GM23338 (cell line): ENCODE measurements at regions not wholly inside any gene's neighbourhood (a gene's known extent, or its start where the extent isn't known, plus 50 kb on each side); places are given as distances from the start of the nearest gene placed in this dataset.
A peak's percentile ranks its signal among the peaks of the same experiment; 100 is the strongest.

ENCODE experiments used
- ATAC-seq: fragments of 200-7000 bp; cut with Tn5 transposase; 3 replicates; pipeline ENCODE4 v1.9.1; 2020
- DNase-seq: peaks from one replicate; pipeline ENCODE4 v3.0.0-alpha.2; 2015; ENCODE audit warnings: low spot score
- H2AFZ ChIP-seq: fragments of 200-600 bp; sonication (generic); 2 replicates; pipeline ENCODE4 v1.8.0; 2016; ENCODE audit warnings: antibody characterized with exemption, mild to moderate bottlenecking, moderate library complexity
- H3F3A ChIP-seq: fragments of 200-600 bp; sonication (generic); replicated peaks from 2 replicates; pipeline ENCODE4 v1.8.0; 2017; ENCODE audit warnings: antibody characterized with exemption, mixed run types, low read depth
- H3K27ac ChIP-seq: fragments of 200-600 bp; sonication (generic); 2 replicates; pipeline ENCODE4 v1.6.1; 2016; ENCODE audit warnings: low read depth
- H3K27me3 ChIP-seq: fragments of 200-600 bp; sonication (generic); 2 replicates; pipeline ENCODE4 v1.8.0; 2016; ENCODE audit warnings: mild to moderate bottlenecking, mixed run types, moderate library complexity; ENCODE audit not compliant: insufficient read depth
- H3K36me3 ChIP-seq: fragments of 200-600 bp; sonication (generic); 2 replicates; pipeline ENCODE4 v1.8.0; 2016; ENCODE audit warnings: mild to moderate bottlenecking; ENCODE audit not compliant: insufficient read depth
- H3K4me1 ChIP-seq: fragments of 200-600 bp; sonication (generic); 2 replicates; pipeline ENCODE4 v1.8.0; 2016; ENCODE audit warnings: mild to moderate bottlenecking, moderate library complexity; ENCODE audit not compliant: insufficient read depth
- H3K4me2 ChIP-seq: fragments of 200-600 bp; sonication (generic); 2 replicates; pipeline ENCODE4 v1.7.1; 2017; ENCODE audit warnings: mixed run types
- H3K4me3 ChIP-seq: fragments of 200-600 bp; sonication (generic); 2 replicates; pipeline ENCODE4 v1.6.1; 2016; ENCODE audit warnings: mixed run types
- H3K79me2 ChIP-seq: fragments of 200-600 bp; sonication (generic); replicated peaks from 2 replicates; pipeline ENCODE4 v1.8.0; 2017; ENCODE audit warnings: mild to moderate bottlenecking; ENCODE audit not compliant: insufficient read depth
- H3K9me2 ChIP-seq: fragments of 200-600 bp; sonication (generic); 2 replicates; pipeline ENCODE4 v1.8.0; 2017; ENCODE audit not compliant: insufficient read depth
- H4K20me1 ChIP-seq: fragments of 200-600 bp; sonication (generic); replicated peaks from 2 replicates; pipeline ENCODE4 v1.8.0; 2017; ENCODE audit warnings: mild to moderate bottlenecking; ENCODE audit not compliant: insufficient read depth
- H3K27ac Mint-ChIP-seq: 2 replicates; pipeline ENCODE4 v1.8.0; 2020; ENCODE audit warnings: inconsistent platforms, mild to moderate bottlenecking, moderate library complexity, mixed read lengths
- H3K27me3 Mint-ChIP-seq: 3 replicates; pipeline ENCODE4 v1.8.0; 2022; ENCODE audit warnings: low read depth, mild to moderate bottlenecking, moderate library complexity, mixed read lengths, inconsistent platforms; ENCODE audit not compliant: insufficient read depth, poor library complexity
- H3K36me3 Mint-ChIP-seq: 3 replicates; pipeline ENCODE4 v1.8.0; 2021; ENCODE audit warnings: low read depth, mild to moderate bottlenecking, inconsistent platforms, moderate library complexity, mixed read lengths
- H3K4me1 Mint-ChIP-seq: 3 replicates; pipeline ENCODE4 v1.8.0; 2020; ENCODE audit warnings: mild to moderate bottlenecking, inconsistent platforms, mixed read lengths
- H3K4me3 Mint-ChIP-seq: 3 replicates; pipeline ENCODE4 v1.8.0; 2021; ENCODE audit warnings: moderate library complexity, mild to moderate bottlenecking, inconsistent platforms, mixed read lengths
- H3K9me3 Mint-ChIP-seq: 3 replicates; pipeline ENCODE4 v1.8.0; 2020; ENCODE audit warnings: moderate library complexity, mild to moderate bottlenecking, inconsistent platforms, mixed read lengths
- CREB1 ChIP-seq: fragments of 250-450 bp; sonication (Bioruptor Pico); IDR thresholded peaks from 2 replicates; pipeline ENCODE4 v1.5.0; 2020; ENCODE audit warnings: low read depth, mild to moderate bottlenecking, moderate library complexity
- EZH2 ChIP-seq: fragments of 200-600 bp; sonication (generic); IDR thresholded peaks from one replicate; pipeline ENCODE4 v1.8.0; 2017; ENCODE audit warnings: antibody characterized with exemption, mild to moderate bottlenecking, low read depth; ENCODE audit not compliant: unreplicated experiment
- EZH2phosphoT487 ChIP-seq: fragments of 200-600 bp; sonication (generic); IDR thresholded peaks from one replicate; pipeline ENCODE4 v1.8.1; 2018; ENCODE audit warnings: antibody characterized with exemption; ENCODE audit not compliant: unreplicated experiment
- NANOG ChIP-seq: IDR thresholded peaks from 2 replicates; pipeline ENCODE4 v1.6.1; 2016; ENCODE audit warnings: antibody characterized with exemption, borderline replicate concordance
- STAT1 ChIP-seq: IDR thresholded peaks from one replicate; pipeline ENCODE4 v1.6.1; 2016; ENCODE audit warnings: antibody characterized with exemption; ENCODE audit not compliant: unreplicated experiment
- ZNF114 ChIP-seq: fragments of 250-450 bp; sonication (Bioruptor Pico); IDR thresholded peaks from 2 replicates; pipeline ENCODE4 v1.5.0; 2020; ENCODE audit warnings: mild to moderate bottlenecking, moderate library complexity
- ZNF331 ChIP-seq: fragments of 250-450 bp; sonication (Bioruptor Pico); IDR thresholded peaks from 2 replicates; pipeline ENCODE4 v1.5.0; 2020; ENCODE audit warnings: low read depth, mild to moderate bottlenecking, moderate library complexity
- TF ChIP-seq, protein P1 (sequence below): IDR thresholded peaks from one replicate; pipeline ENCODE4 v1.6.1; 2018; ENCODE audit warnings: antibody characterized with exemption; ENCODE audit not compliant: unreplicated experiment
- TF ChIP-seq, protein P2 (sequence below), 2 experiments: fragments of 200-600 bp in 1 of 2; sonication (generic) in 1 of 2; conservative IDR thresholded peaks; 2 replicates each; pipeline versions ENCODE4 v1.5.1 to v1.6.1; 2016 to 2017; ENCODE audit warnings: antibody characterized with exemption in 2 of 2, low read depth in 2 of 2, mild to moderate bottlenecking in 2 of 2, moderate library complexity in 1 of 2
- TF ChIP-seq, protein P3 (sequence below): fragments of 250-450 bp; sonication (Bioruptor Pico); IDR thresholded peaks from 2 replicates; pipeline ENCODE4 v1.5.0; 2020; ENCODE audit warnings: mild to moderate bottlenecking, moderate library complexity
- TF ChIP-seq, protein P4 (sequence below): IDR thresholded peaks from 2 replicates; pipeline ENCODE4 v1.6.1; 2016; ENCODE audit warnings: antibody characterized with exemption

DNA sequence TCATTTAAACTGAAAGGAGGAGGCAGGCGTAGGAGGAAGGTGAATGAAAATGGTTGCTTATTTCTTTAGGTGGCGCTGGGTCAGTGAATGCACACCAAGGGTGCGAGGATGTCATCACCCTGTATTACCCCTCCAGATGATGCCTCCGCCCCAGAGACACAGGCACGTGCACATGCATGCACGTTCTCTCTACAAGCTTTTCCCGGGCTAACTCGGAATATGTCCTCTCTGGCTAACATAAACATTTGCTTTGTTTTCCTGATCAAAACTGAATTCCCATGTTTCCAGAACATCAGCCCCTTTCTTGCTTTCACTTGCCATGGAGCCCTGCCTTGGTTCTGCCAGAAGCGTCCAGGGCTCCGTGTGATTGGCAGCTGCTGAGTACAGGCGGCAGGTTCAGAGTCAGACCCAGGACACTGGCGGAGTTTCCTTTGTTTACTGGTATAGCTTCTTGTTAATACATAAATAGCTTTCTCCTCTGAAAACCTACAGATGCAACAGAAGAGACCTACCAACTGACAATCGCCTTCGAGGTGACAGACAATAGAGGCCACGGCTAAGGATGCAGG is 131.2 kb upstream of the RPS6KA2 start:
- H3K4me1 ChIP-seq: peaks cover 35% of the 10 kb centered on the region
- TF ChIP-seq, protein P1, sequence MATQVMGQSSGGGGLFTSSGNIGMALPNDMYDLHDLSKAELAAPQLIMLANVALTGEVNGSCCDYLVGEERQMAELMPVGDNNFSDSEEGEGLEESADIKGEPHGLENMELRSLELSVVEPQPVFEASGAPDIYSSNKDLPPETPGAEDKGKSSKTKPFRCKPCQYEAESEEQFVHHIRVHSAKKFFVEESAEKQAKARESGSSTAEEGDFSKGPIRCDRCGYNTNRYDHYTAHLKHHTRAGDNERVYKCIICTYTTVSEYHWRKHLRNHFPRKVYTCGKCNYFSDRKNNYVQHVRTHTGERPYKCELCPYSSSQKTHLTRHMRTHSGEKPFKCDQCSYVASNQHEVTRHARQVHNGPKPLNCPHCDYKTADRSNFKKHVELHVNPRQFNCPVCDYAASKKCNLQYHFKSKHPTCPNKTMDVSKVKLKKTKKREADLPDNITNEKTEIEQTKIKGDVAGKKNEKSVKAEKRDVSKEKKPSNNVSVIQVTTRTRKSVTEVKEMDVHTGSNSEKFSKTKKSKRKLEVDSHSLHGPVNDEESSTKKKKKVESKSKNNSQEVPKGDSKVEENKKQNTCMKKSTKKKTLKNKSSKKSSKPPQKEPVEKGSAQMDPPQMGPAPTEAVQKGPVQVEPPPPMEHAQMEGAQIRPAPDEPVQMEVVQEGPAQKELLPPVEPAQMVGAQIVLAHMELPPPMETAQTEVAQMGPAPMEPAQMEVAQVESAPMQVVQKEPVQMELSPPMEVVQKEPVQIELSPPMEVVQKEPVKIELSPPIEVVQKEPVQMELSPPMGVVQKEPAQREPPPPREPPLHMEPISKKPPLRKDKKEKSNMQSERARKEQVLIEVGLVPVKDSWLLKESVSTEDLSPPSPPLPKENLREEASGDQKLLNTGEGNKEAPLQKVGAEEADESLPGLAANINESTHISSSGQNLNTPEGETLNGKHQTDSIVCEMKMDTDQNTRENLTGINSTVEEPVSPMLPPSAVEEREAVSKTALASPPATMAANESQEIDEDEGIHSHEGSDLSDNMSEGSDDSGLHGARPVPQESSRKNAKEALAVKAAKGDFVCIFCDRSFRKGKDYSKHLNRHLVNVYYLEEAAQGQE: no peak
- TF ChIP-seq, protein P2, sequence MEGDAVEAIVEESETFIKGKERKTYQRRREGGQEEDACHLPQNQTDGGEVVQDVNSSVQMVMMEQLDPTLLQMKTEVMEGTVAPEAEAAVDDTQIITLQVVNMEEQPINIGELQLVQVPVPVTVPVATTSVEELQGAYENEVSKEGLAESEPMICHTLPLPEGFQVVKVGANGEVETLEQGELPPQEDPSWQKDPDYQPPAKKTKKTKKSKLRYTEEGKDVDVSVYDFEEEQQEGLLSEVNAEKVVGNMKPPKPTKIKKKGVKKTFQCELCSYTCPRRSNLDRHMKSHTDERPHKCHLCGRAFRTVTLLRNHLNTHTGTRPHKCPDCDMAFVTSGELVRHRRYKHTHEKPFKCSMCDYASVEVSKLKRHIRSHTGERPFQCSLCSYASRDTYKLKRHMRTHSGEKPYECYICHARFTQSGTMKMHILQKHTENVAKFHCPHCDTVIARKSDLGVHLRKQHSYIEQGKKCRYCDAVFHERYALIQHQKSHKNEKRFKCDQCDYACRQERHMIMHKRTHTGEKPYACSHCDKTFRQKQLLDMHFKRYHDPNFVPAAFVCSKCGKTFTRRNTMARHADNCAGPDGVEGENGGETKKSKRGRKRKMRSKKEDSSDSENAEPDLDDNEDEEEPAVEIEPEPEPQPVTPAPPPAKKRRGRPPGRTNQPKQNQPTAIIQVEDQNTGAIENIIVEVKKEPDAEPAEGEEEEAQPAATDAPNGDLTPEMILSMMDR (conservative IDR thresholded peaks at IDR 0.05; ENCODE audit: low read depth in 2 of 2): no peak
- no peak for TF ChIP-seq EZH2
- TF ChIP-seq, protein P3, sequence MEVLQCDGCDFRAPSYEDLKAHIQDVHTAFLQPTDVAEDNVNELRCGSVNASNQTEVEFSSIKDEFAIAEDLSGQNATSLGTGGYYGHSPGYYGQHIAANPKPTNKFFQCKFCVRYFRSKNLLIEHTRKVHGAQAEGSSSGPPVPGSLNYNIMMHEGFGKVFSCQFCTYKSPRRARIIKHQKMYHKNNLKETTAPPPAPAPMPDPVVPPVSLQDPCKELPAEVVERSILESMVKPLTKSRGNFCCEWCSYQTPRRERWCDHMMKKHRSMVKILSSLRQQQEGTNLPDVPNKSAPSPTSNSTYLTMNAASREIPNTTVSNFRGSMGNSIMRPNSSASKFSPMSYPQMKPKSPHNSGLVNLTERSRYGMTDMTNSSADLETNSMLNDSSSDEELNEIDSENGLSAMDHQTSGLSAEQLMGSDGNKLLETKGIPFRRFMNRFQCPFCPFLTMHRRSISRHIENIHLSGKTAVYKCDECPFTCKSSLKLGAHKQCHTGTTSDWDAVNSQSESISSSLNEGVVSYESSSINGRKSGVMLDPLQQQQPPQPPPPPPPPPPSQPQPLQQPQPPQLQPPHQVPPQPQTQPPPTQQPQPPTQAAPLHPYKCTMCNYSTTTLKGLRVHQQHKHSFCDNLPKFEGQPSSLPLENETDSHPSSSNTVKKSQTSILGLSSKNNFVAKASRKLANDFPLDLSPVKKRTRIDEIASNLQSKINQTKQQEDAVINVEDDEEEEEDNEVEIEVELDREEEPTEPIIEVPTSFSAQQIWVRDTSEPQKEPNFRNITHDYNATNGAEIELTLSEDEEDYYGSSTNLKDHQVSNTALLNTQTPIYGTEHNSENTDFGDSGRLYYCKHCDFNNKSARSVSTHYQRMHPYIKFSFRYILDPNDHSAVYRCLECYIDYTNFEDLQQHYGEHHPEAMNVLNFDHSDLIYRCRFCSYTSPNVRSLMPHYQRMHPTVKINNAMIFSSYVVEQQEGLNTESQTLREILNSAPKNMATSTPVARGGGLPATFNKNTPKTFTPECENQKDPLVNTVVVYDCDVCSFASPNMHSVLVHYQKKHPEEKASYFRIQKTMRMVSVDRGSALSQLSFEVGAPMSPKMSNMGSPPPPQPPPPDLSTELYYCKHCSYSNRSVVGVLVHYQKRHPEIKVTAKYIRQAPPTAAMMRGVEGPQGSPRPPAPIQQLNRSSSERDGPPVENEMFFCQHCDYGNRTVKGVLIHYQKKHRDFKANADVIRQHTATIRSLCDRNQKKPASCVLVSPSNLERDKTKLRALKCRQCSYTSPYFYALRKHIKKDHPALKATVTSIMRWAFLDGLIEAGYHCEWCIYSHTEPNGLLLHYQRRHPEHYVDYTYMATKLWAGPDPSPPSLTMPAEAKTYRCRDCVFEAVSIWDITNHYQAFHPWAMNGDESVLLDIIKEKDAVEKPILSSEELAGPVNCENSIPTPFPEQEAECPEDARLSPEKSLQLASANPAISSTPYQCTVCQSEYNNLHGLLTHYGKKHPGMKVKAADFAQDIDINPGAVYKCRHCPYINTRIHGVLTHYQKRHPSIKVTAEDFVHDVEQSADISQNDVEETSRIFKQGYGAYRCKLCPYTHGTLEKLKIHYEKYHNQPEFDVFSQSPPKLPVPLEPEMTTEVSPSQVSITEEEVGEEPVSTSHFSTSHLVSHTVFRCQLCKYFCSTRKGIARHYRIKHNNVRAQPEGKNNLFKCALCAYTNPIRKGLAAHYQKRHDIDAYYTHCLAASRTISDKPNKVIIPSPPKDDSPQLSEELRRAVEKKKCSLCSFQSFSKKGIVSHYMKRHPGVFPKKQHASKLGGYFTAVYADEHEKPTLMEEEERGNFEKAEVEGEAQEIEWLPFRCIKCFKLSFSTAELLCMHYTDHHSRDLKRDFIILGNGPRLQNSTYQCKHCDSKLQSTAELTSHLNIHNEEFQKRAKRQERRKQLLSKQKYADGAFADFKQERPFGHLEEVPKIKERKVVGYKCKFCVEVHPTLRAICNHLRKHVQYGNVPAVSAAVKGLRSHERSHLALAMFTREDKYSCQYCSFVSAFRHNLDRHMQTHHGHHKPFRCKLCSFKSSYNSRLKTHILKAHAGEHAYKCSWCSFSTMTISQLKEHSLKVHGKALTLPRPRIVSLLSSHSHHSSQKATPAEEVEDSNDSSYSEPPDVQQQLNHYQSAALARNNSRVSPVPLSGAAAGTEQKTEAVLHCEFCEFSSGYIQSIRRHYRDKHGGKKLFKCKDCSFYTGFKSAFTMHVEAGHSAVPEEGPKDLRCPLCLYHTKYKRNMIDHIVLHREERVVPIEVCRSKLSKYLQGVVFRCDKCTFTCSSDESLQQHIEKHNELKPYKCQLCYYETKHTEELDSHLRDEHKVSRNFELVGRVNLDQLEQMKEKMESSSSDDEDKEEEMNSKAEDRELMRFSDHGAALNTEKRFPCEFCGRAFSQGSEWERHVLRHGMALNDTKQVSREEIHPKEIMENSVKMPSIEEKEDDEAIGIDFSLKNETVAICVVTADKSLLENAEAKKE (CRISPR knock-in tag): no peak
- TF ChIP-seq CREB1 (CRISPR knock-in tag): no peak
- no peak for TF ChIP-seq EZH2phosphoT487
- no peak for TF ChIP-seq STAT1
- TF ChIP-seq, protein P4, sequence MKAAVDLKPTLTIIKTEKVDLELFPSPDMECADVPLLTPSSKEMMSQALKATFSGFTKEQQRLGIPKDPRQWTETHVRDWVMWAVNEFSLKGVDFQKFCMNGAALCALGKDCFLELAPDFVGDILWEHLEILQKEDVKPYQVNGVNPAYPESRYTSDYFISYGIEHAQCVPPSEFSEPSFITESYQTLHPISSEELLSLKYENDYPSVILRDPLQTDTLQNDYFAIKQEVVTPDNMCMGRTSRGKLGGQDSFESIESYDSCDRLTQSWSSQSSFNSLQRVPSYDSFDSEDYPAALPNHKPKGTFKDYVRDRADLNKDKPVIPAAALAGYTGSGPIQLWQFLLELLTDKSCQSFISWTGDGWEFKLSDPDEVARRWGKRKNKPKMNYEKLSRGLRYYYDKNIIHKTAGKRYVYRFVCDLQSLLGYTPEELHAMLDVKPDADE: no peak
- TF ChIP-seq ZNF114: no peak
- no peak for TF ChIP-seq NANOG
- no peak for TF ChIP-seq ZNF331
- no peak for DNase-seq
- peak overlapping the region; percentile 65 for H3K4me2 ChIP-seq
- H3K9me3 Mint-ChIP-seq: no peaks in the 10 kb centered on the region
- H3K27me3 ChIP-seq: no peaks in the 10 kb centered on the region
- 0 out of 2 replicates have a peak, but pooled peaks cover 9% of the 10 kb centered on the region for H3F3A ChIP-seq
- peaks cover 6% of the 10 kb centered on the region for H3K27me3 Mint-ChIP-seq
- H3K79me2 ChIP-seq: no peaks in the 10 kb centered on the region
- H3K36me3 ChIP-seq: no peaks in the 10 kb centered on the region
- H3K4me3 ChIP-seq: no peak overlapping the region
- H2AFZ ChIP-seq: no peak overlapping the region
- H3K4me3 Mint-ChIP-seq: no peak overlapping the region; the same call in 2 of the 3 replicates
- no peaks in the 10 kb centered on the region for H3K9me2 ChIP-seq
- H3K4me1 Mint-ChIP-seq: peaks cover 38% of the 10 kb centered on the region
- H4K20me1 ChIP-seq: no peaks in the 10 kb centered on the region; the same call in 1 of the 2 replicates
- no peak overlapping the region for H3K27ac Mint-ChIP-seq
- ATAC-seq: no peak
- no peak overlapping the region; the same call in 1 of the 2 replicates for H3K27ac ChIP-seq
- no peaks in the 10 kb centered on the region for H3K36me3 Mint-ChIP-seq
